Uterus (tissue), 2 donors: ENCODE measurements at regions not wholly inside any gene's neighbourhood (a gene's known extent, or its start where the extent isn't known, plus 50 kb on each side); places are given as distances from the start of the nearest gene placed in this dataset.

Source experiments
- POLR2A ChIP-seq, 2 donors: fragments of 450-650 bp; IDR thresholded peaks; one replicate each; pipeline ENCODE4 v1.6.1; 2016; ENCODE audit warnings: antibody characterized with exemption in 2 of 2, mild to moderate bottlenecking in 1 of 2, moderate library complexity in 1 of 2
- TF ChIP-seq, protein P1 (sequence below), 4 experiments: fragments of 200-600 bp in 2 of 4; fragments of 450-650 bp in 2 of 4; sonication (generic) in 2 of 4; IDR thresholded peaks; one replicate each; pipeline ENCODE4 v1.5.1; 2016 to 2019; ENCODE audit warnings: antibody characterized with exemption in 4 of 4, mild to moderate bottlenecking in 2 of 4, moderate library complexity in 1 of 4

DNA sequence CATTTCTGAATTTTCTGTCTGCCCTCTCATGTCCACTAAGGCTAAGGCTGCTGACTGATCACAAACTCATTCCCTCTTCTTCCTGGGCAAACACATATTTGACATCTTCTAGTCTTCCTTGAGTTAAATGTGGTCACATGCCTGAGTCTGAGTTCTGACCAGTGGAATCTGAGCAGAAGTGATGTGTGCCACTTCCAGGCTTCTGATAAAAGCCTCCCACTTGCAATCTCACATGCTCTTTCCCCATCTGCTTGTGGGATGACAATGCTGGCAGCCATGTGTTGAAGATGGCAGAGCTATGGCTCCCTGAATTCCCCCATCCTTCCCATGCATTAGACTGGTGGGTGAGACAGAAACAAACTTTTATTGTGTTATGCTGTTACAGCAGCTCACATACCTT, 149.9 kb upstream of the ZNF648 start:
- TF ChIP-seq, protein P1, sequence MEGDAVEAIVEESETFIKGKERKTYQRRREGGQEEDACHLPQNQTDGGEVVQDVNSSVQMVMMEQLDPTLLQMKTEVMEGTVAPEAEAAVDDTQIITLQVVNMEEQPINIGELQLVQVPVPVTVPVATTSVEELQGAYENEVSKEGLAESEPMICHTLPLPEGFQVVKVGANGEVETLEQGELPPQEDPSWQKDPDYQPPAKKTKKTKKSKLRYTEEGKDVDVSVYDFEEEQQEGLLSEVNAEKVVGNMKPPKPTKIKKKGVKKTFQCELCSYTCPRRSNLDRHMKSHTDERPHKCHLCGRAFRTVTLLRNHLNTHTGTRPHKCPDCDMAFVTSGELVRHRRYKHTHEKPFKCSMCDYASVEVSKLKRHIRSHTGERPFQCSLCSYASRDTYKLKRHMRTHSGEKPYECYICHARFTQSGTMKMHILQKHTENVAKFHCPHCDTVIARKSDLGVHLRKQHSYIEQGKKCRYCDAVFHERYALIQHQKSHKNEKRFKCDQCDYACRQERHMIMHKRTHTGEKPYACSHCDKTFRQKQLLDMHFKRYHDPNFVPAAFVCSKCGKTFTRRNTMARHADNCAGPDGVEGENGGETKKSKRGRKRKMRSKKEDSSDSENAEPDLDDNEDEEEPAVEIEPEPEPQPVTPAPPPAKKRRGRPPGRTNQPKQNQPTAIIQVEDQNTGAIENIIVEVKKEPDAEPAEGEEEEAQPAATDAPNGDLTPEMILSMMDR (IDR thresholded peaks at IDR 0.05), result no peak
- TF ChIP-seq POLR2A (IDR thresholded peaks at IDR 0.05), result no peak
